Small intestine (tissue), 7 donors: ENCODE measurements at regions not wholly inside any gene's neighbourhood (a gene's known extent, or its start where the extent isn't known, plus 50 kb on each side); places are given as distances from the start of the nearest gene placed in this dataset.

Experiments used
- DNase-seq, 2 donors: peaks; one replicate each; pipeline versions ENCODE4 v3.0.0 to v3.0.0-alpha.2; 2013
- FAIRE-seq: peaks from 2 replicates; lab custom pipeline; 2012; peaks lifted over from hg19 to GRCh38; lab: Jason Lieb, UNC
- H3K27ac ChIP-seq, 3 donors: one replicate each; pipeline ENCODE4 v1.5.1; 2013; ENCODE audit warnings: low read length in 2 of 3, mild to moderate bottlenecking in 2 of 3, control low read depth in 1 of 3, inconsistent platforms in 1 of 3, low read depth in 1 of 3, moderate library complexity in 1 of 3
- H3K27me3 ChIP-seq, 3 donors: one replicate each; pipeline ENCODE4 v1.6.1; 2013; ENCODE audit warnings: low read length in 3 of 3, inconsistent platforms in 1 of 3; ENCODE audit not compliant: control insufficient read depth in 3 of 3, insufficient read depth in 3 of 3
- H3K36me3 ChIP-seq, 3 donors: one replicate each; pipeline ENCODE4 v1.6.1; 2013; ENCODE audit warnings: low read length in 3 of 3, inconsistent platforms in 1 of 3, low read depth in 1 of 3, mild to moderate bottlenecking in 1 of 3, moderate library complexity in 1 of 3; ENCODE audit not compliant: control insufficient read depth in 3 of 3, insufficient read depth in 2 of 3
- H3K4me1 ChIP-seq, 3 donors: one replicate each; pipeline ENCODE4 v1.6.1; 2013; ENCODE audit warnings: low read length in 2 of 3, inconsistent platforms in 1 of 3, low read depth in 1 of 3, mild to moderate bottlenecking in 1 of 3, moderate library complexity in 1 of 3; ENCODE audit not compliant: control insufficient read depth in 3 of 3, insufficient read depth in 2 of 3
- H3K4me3 ChIP-seq, 3 donors: one replicate each; pipeline ENCODE4 v1.5.1; 2013; ENCODE audit warnings: low read length in 3 of 3, control low read depth in 1 of 3, inconsistent platforms in 1 of 3, low read depth in 1 of 3, mild to moderate bottlenecking in 1 of 3, moderate library complexity in 1 of 3
- H3K9me3 ChIP-seq, 2 donors: one replicate each; pipeline ENCODE4 v1.6.1; 2013; ENCODE audit warnings: low read depth in 1 of 2, low read length in 1 of 2; ENCODE audit not compliant: control insufficient read depth in 2 of 2, insufficient read depth in 1 of 2
- WGBS, 3 donors: extraction: QIAGEN DNeasy Blood & Tissue Kit; methylation state at CpG; one replicate each; pipeline ENCODE4 v1.1.7; 2013; 5-methylcytosine and 5-hydroxymethylcytosine counted together
- donor health status: healthy with polysubstance abuse.
- donor health status: control.
- donor health status: control.
- donor health status: Bipolar disorder and iron deficiency.
- donor health status: healthy.

DNA sequence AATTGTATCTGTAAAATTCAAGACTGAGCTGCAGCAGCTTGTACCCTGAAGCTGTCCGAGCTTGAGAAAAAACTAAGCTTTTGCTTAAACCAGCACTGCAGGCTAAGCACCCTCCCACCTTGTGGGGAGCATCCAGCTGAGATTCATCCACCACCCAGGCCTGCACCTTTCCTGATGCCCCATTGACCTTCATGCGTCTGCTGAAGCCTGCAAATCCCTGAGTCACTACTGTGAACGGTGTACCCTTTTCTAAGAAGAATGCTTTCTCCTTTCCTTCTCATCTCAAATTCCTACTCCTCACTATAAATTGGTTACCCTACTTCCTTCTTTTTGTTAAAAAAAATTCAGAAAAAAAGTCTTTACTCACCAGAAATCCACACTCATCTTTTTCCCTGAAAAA, 90.9 kb upstream of the RGS18 start:
- 67 to 74% (median 70%) methylated on average over 3 of the region's 3 CpGs for WGBS, 3 donors
- Histone ChIP-seq H3K9me3 (no peaks in the 10 kb centered on the region), H3K4me3 (no peak overlapping the region), H3K27me3 (peaks cover 0 to 2% (median 0%) of the 10 kb centered on the region in 3 donors), H3K4me1 (no peaks in the 10 kb centered on the region), H3K27ac (no peak overlapping the region), H3K36me3 (no peaks in the 10 kb centered on the region)
- no peak for DNase-seq
- FAIRE-seq: no peak

DNA sequence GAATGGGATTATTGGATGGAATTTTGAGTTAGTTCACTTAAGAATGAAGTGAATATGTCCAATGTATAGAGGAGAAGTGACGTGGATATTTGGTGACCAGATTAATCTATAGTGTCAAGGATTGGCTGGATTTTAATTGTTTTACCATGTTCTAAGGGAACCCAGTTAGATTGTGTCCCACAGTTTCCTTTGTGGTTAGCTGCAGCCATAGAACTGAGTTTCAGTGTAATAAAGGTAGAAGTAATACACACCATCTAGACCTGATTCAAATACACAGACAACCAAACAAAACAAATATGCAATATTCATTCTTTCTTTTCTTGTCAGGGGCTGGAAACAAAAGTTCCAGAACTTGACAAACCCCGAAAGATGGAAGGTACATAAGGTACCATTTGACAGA, 88.0 kb upstream of the RGS18 start:
- no peaks in the 10 kb centered on the region for H3K4me1 ChIP-seq
- DNase-seq (no peak), FAIRE-seq (no peak)
- 78 to 82% (median 78%) methylated on average over 2 of the region's 2 CpGs for WGBS, 3 donors
- no peaks in the 10 kb centered on the region for H3K9me3 ChIP-seq
- no peaks in the 10 kb centered on the region for H3K36me3 ChIP-seq
- no peak overlapping the region for H3K27ac ChIP-seq
- peaks cover 0 to 2% (median 0%) of the 10 kb centered on the region in 3 donors for H3K27me3 ChIP-seq
- no peak overlapping the region for H3K4me3 ChIP-seq

GRCh38 chr1:192080684-192081083, 77.6 kb upstream of the RGS18 start:
- FAIRE-seq: peak; percentile 10
- DNase-seq: no peak
- H3K4me1 ChIP-seq: no peaks in the 10 kb centered on the region
- no peak overlapping the region for H3K27ac ChIP-seq
- no peaks in the 10 kb centered on the region for H3K36me3 ChIP-seq
- no peak overlapping the region for H3K4me3 ChIP-seq
- WGBS, 3 donors: 66 to 70% (median 66%) methylated on average over 2 of the region's 2 CpGs
- no peaks in the 10 kb centered on the region for H3K9me3 ChIP-seq
- no peaks in the 10 kb centered on the region for H3K27me3 ChIP-seq

DNA sequence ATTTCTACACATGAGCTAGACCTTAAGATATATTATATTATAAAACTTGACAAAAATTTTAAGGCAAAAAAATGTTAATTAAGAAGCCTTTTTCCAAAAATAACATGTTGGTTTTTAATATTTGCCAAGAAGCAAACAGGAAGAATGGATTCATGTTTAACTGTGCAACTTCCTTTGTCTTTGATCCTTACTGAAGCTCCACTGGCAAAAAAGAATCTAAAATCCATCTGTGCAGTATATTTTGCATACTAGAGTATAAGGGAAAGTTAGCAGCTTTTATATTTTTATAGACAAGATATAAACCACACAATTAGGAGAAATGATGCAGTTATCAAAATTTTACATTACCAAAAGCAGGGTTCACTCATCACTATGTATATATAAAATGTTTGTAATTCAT, 76.9 kb upstream of the RGS18 start:
- no peaks in the 10 kb centered on the region for H3K36me3 ChIP-seq
- no peak for DNase-seq

DNA sequence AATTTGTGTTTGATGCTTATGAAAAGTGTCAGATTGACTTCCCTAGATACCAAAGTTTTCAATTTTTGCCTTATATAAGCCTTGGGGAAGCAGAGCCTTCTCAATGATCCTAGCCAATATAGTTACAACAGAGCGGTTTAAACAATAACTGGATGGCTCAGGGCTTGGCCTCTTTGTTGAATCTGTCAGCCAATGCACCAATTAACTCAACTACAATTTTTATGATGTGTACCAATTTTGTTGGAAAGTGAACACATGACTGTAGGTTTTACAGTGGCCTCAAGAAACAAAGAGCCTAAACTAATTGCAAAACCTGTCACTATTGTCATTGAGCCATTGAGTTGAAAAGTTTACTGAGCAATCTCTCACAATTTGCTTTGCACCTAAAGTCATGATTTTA, 71.6 kb upstream of the RGS18 start:
- Histone ChIP-seq H3K4me1 (no peaks in the 10 kb centered on the region), H3K27ac (no peak overlapping the region), H3K36me3 (no peaks in the 10 kb centered on the region), H3K27me3 (no peaks in the 10 kb centered on the region), H3K4me3 (no peak overlapping the region), H3K9me3 (no peaks in the 10 kb centered on the region)
- FAIRE-seq (no peak), DNase-seq (peak in 1 of 2 donors; percentile 16)
- 56 to 75% (median 73%) methylated on average over 1 of the region's 1 CpG for WGBS, 3 donors

More for the DNA sequence above, 76.9 kb upstream of the RGS18 start:
- H3K27ac ChIP-seq: no peak overlapping the region
- H3K4me3 ChIP-seq: no peak overlapping the region
- no peaks in the 10 kb centered on the region for H3K9me3 ChIP-seq
- H3K4me1 ChIP-seq: no peaks in the 10 kb centered on the region
- FAIRE-seq: no peak
- H3K27me3 ChIP-seq: no peaks in the 10 kb centered on the region

- DNase-seq: no peak
- H3K4me3 ChIP-seq: no peak overlapping the region
- WGBS, 3 donors: 72 to 90% (median 79%) methylated on average over 1 of the region's 1 CpG
- H3K27me3 ChIP-seq: no peaks in the 10 kb centered on the region
- no peaks in the 10 kb centered on the region for H3K9me3 ChIP-seq
- no peaks in the 10 kb centered on the region for H3K36me3 ChIP-seq
- no peaks in the 10 kb centered on the region for H3K4me1 ChIP-seq
- no peak for FAIRE-seq
- H3K27ac ChIP-seq: no peak overlapping the region
These were observed 70.9 kb upstream of the RGS18 start for GRCh38 chr1:192087334-192087733.

DNA sequence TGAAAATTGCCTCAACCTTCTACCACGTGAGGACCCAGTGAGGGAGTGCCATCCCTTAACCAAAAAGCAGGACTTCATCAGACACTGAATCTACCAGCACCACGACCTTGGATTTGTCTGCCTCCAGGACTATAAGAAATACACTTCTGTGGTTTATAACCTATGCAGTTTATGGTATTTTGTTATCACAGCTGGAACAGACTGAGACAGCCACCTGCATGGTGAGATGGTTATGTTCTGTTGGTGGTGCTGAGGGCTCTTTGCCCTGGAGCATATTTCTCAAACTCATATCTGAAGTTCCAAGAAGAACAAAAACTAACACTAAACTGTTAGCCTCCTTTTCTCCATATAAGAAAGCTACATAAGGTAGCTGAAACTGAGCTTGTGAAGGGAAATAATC, 69.8 kb upstream of the RGS18 start:
- Histone ChIP-seq H3K27ac (no peak overlapping the region), H3K9me3 (no peaks in the 10 kb centered on the region), H3K36me3 (no peaks in the 10 kb centered on the region), H3K4me3 (no peak overlapping the region), H3K27me3 (no peaks in the 10 kb centered on the region), H3K4me1 (no peaks in the 10 kb centered on the region)
- 3 to 55% (median 26%) methylated on average over 2 of the region's 2 CpGs for WGBS, 3 donors
- no peak for DNase-seq
- no peak for FAIRE-seq

GRCh38 chr1:192098001-192098400, 60.3 kb upstream of the RGS18 start:
- DNase-seq (no peak), FAIRE-seq (no peak)
- no peak overlapping the region for H3K27ac ChIP-seq
- H3K9me3 ChIP-seq: no peaks in the 10 kb centered on the region
- H3K4me3 ChIP-seq: no peak overlapping the region
- H3K4me1 ChIP-seq: no peaks in the 10 kb centered on the region
- 92 to 98% (median 95%) methylated on average over 3 to 4 of the region's 4 CpGs for WGBS, 3 donors
- H3K27me3 ChIP-seq: no peaks in the 10 kb centered on the region
- H3K36me3 ChIP-seq: no peaks in the 10 kb centered on the region

- H3K27ac ChIP-seq: no peak overlapping the region
- H3K27me3 ChIP-seq: no peaks in the 10 kb centered on the region
- no peaks in the 10 kb centered on the region for H3K36me3 ChIP-seq
- DNase-seq: no peak
- H3K4me1 ChIP-seq: no peaks in the 10 kb centered on the region
- FAIRE-seq: no peak
- H3K4me3 ChIP-seq: no peak overlapping the region
- no peaks in the 10 kb centered on the region for H3K9me3 ChIP-seq
These were observed 58.9 kb upstream of the RGS18 start for GRCh38 chr1:192099328-192099727.
